ENCODE measurements at regions not wholly inside any gene's neighbourhood (a gene's known extent, or its start where the extent isn't known, plus 50 kb on each side); places are given as distances from the start of the nearest gene placed in this dataset.
"Not testable (repeated sequence)": the region's sequence is repeated elsewhere in the genome, so short reads cannot be mapped to it uniquely, and the experiment has no call there.

GRCh38 chr6:84635081-84635761 is 129.2 kb downstream of the TBX18 start:
- DNase-seq (ENCODE audit: low read depth), result no peak

- DNase-seq (ENCODE audit: low read depth), result no peak
Observed at GRCh38 chr6:84633771-84634170, 130.6 kb downstream of the TBX18 start.

GRCh38 chr6:84626527-84626926 is 137.9 kb downstream of the TBX18 start:
- not testable (repeated sequence) for DNase-seq (ENCODE audit: low read depth)

- DNase-seq (ENCODE audit: low read depth), result no peak
Observed at GRCh38 chr6:84625506-84625905, 138.9 kb downstream of the TBX18 start.

DNA sequence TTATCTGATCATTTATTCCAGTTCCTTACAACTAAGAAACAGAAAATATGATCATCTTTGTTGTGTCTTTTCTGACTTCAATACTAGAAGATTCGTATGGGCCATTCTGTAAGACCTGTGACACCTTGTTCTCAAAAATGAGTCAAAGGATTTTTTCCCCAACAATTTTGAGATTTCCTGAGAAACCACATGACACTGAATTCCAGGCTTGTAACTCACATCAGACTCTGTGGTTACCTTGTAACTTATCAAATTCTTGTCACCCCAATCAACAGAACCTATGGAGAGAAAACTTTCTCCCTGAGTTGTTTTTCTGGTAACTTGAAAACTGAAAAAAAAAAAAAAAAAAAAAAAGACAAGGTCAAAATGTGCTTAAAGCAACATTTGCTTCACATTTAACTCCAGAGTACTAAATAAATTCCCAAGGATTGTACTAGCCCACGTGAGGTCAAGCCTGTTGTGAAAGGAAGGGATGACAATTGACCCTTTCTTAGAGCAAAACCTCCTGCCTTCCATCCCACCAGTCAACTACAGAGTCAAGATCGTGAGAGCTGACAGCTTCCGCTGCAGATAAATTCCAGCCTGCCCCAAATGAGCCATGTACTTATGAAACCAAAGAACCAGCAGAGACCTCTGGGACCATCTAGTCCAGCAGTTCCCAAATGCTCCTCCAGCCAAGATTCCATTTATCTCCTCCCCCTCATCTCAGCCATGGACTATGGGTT is 140.3 kb downstream of the TBX18 start:
- DNase-seq (ENCODE audit: low read depth), result no peak

- DNase-seq (ENCODE audit: low read depth), result peak; percentile 50
Observed at GRCh38 chr6:84618836-84619235, 145.6 kb downstream of the TBX18 start.

- DNase-seq (ENCODE audit: low read depth), result peak; percentile 62
Observed at GRCh38 chr6:84618046-84618752, 146.2 kb downstream of the TBX18 start.

DNA sequence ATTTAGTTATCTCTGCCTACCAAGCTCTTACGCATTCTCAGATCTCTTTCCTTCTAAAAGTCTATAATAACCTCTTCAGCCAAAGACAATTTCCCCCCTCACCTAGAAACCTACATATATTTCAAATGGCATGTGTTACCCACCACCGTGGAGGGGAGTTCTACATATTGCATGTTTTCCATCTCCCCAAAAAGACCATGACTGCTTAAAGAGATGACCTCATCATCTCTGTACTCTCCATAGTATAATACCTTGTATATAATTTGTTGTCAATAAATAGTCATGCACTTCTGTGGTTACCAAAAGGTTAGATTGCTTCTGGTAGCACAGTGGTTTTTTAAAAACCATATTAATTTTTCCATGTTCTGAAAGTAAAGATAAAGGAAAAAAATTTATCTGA is 148.4 kb downstream of the TBX18 start:
- no peak for DNase-seq (ENCODE audit: low read depth)

- no peak for DNase-seq (ENCODE audit: low read depth)
Observed at GRCh38 chr6:84615113-84615850, 149.1 kb downstream of the TBX18 start.

DNA sequence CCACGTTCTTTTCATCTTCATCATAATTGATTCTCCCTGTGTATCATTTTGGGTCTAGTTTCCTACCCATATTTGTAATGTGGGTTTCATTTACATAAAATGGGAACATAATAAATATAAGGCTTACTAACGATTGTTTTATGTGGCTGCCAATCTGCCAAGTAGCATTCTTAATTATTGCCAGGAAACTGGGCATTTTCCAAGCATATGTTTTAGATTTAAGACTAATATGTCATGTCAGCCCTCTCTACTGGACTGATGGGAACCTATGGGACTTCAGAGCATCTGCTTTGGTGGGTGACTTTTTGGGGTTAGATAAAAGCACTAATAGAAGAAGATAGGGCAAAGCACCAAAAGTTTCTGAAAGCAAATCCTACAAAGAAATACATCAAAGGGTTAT is 157.5 kb downstream of the TBX18 start:
- DNase-seq (ENCODE audit: low read depth), result peak; percentile 14

GRCh38 chr6:84605298-84605697 is 159.1 kb downstream of the TBX18 start:
- DNase-seq (ENCODE audit: low read depth), result no peak

GRCh38 chr6:84601366-84601765 is 163.0 kb downstream of the TBX18 start:
- no peak for DNase-seq (ENCODE audit: low read depth)

- no peak for DNase-seq (ENCODE audit: low read depth)
Observed at GRCh38 chr6:84599991-84600390, 164.4 kb downstream of the TBX18 start.

DNA sequence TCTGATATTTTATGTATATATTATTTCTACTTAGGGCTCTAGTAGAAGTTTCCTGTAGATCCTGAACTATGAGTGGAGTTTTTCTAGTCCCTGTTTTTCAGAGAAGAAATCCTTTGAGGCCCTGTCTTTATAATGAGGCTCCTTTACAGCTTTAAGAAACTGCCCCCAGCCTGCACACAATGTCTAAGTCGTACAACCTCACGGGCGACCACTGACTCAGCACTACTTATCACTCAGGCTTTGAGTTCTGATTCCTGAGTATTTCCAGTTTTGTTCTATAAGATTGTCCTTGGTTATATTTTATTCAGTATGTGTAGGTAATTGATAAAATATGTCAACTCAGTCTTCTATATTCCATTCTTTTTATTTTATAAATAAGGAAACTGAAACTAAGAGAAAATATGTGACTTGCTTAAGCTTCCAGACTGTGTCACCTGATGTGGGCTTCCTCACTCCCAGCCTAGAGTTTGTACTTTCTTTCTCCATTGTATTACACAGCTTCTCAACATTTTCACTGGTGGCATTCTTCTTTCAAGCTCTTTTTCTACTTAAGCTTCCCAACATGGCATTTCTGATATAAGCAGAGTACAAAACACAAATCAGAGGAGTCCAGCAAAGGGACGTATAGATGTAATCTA is 167.0 kb downstream of the TBX18 start:
- DNase-seq (ENCODE audit: low read depth), result no peak

- DNase-seq (ENCODE audit: low read depth), result no peak
Observed at GRCh38 chr6:84596488-84596887, 167.9 kb downstream of the TBX18 start.

DNA sequence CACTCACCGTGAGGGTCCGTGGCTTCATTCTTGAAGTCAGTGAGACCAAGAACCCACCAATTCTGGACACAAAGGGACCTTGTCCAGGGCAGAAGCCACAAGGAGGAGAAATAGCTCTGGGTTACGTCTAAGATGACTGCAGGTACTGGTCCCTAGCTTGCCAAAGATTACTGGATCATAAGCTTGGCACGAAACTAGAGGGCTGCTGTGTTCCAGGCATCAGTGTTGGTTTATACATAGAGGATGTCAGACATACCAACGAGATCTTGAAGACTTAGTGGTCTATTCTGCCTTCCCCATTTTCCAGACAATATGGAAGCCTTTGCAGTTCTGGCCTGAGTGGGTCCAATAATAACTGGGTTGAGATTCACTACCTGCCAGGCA is 175.7 kb downstream of the TBX18 start:
- no peak for DNase-seq (ENCODE audit: low read depth)

DNA sequence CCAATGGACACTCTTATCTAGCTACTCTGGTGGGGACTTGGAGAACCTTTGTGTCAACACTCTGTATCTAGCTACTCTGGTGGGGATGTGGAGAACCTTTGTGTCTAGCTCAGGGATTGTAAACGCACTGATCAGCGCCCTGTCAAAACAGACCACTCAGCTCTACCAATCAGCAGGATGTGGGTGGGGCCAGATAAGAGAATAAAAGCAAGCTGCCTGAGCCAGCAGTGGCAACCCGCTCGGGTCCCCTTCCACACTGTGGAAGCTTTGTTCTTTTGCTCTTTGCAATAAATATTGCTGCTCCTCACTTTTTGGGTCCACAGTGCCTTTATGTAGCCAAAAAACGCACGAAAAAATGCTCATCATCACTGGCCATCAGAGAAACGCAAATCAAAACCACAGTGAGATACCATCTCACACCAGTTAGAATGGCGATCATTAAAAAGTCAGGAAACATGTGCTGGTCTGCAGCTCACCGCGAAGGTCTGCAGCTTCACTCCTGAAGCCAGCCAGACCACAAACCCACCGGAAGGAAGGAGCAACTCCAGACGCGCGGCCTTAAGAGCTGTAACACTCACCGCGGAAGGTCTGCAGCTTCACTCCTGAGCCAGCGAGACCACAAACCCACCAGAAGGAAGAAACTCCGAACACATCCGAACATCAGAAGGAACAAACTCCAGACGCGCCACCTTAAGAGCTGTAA is 176.3 kb downstream of the TBX18 start:
- DNase-seq (ENCODE audit: low read depth), result not testable (repeated sequence)

DNA sequence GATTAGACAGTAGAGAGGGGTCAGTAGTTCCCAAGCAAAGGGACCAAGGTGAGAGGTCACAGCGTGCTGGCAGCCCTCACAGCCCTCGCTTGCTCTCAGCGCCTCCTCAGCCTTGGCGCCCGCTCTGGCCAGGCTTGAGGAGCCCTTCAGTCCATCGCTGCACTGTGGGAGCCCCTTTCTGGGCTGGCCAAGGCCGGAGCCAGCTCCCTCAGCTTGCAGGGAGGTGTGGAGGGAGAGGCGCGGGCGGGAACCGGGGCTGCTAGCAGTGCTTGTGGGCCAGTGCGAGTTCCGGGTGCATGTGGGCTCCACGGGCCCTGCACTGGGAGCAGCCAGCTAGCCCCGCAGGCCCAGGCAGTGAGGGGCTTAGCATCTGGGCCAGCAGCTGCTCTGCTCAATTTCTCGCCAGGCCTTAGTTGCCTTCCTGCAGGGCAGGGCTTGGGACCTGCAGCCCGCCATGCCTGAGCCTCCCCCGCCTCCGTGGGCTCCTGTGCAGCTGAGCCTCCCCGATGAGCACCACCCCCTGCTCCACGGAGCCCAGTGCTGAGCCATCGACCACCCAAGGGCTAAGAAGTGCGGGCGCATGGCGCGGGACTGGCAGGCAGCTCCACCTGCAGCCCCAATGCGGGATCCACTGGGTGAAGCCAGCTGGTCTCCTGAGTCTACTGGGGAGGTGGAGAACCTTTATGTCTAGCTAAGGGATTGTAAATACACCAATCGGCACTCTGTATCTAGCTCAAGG is 177.0 kb downstream of the TBX18 start:
- not testable (repeated sequence) for DNase-seq (ENCODE audit: low read depth)

DNA sequence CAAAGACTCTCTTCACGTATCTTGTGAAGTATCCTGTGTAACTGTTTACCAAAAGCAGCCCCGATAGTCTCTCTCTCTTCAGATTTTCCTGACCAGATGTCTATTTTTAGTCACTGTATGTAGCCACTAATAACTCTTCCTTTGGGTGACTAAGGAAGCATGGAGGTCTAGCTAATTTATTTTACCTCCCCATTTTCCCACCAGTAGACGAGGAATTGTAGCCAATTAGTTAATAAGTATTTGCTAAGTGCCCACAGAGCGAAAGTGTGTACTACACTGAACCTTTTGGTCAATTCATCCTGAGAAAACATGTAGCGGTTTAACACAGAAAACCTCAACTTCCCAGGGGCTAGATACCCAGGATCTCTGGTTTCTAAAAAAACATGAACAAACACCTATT is 180.6 kb downstream of the TBX18 start:
- DNase-seq (ENCODE audit: low read depth), result no peak

DNA sequence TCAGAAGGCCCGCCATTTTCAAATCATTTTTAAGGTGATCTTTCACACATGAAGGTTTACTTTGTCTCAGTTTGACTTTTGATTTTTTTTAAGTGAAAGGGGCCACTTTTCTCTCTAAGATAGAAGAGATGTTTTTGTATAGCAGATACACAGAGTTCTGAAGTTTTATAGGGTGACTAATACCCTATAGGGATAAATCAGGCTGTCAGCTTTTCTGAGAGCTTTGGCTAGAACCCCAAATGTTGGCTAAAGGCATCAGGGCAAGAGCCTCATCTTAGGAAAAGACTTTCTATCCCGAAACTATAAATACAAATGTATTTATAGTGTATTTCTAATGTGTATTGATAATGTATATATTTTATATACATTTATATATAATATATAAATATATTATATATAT is 181.4 kb downstream of the TBX18 start:
- DNase-seq (ENCODE audit: low read depth), result no peak
